ENCODE measurements at regions not wholly inside any gene's neighbourhood (a gene's known extent, or its start where the extent isn't known, plus 50 kb on each side); places are given as distances from the start of the nearest gene placed in this dataset.

DNA sequence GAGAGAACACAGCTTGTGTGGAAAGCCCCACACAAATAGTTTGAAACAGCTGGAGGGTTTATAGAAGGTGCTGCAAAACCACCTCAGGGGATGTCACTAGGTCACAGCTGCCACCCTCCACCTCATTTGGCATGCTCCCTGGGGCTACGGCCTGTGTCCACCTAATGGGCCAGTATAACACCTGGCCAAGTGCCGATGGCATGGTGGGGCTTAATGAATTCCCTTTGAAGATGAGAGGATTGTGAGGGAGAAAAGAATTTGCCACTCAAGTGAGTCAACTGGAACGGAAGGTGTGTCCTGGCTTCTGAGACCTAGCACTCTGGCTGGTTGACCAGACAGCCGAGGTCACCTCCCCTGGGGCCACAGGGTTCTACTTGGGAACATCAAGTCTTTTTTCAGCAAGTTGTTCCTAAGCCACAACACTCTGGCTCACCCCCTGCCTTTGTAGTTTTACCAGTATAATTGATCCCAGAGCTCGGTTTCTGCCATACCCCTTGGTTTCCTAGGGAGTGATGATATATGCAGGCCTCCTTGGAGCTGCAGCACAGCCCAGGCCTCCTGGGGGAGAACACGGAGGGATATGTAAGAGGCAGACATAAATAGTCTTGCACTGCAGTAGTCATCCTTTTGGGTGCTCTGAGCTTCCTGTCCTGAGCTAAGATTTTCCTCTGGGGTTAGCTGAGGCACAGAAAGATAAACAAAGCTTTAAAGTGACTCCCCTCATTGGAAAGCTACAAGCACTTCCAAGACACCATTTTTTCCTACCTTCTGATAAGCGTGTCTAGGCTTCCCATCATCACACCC lies 178.2 kb upstream of the LPP start:
- Histone ChIP-seq H3K27me3 (no peaks in the 10 kb centered on the region), H3K4me2 (peak overlapping the region; percentile 79), H3K27ac (peak overlapping the region; percentile 74), H3K9ac (peak overlapping the region; percentile 59; the same call in 1 of the 2 replicates), H3K4me3 (peak overlapping the region; percentile 31; the same call in 1 of the 2 replicates), H3K9me3 (peaks cover 6% of the 10 kb centered on the region; the same call in 1 of the 2 replicates), H3K36me3 (no peaks in the 10 kb centered on the region), H4K20me1 (no peaks in the 10 kb centered on the region), H3K4me1 (peaks cover 99% of the 10 kb centered on the region)
- no peak for TF ChIP-seq Cebpa-rat (IDR thresholded peaks at IDR 0.05)

DNA sequence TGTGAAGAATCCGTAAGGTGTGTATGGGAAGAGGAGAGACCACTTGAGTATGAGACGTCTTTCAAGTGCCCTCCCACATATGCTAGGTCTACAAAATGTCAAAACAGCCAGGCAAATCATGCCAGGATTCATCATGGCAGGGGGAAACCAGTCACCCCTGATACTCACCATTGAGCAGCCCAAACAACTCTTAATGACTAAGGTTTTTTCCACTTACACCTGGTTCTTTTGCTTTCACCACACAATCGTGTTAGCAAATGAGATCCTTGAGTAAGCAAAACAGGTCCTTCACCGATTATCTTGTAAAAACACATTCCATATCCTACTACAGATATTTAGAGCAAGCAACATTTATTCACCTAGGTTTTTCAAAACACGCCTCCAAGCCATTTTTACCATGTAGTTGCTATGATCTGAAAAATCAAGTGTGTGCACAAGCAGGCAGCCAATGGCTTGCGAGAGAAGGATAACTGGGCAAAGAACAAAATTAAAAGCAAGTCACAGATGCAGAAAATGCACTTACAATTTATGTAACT lies 177.5 kb upstream of the LPP start:
- Histone ChIP-seq H4K20me1 (no peaks in the 10 kb centered on the region), H3K4me1 (peaks cover 99% of the 10 kb centered on the region)

DNA sequence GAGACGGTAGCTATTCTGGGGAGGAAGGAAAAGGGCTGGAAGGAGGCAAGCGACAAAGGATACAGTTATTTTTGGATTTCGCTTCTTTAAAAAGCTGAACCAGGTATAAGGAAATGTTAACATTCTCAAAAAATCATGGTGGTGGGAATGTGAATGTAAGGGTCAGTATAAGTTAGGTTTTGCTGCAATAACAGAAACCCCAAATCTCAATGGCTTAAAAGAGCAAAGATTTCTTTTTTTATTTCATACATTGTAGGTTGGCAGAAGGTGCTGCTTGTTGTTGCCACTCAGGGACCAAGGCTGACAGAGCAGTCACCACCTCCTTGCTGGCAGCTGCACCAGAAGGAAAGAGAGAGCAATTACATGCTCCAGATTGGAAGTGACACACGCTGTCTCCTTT lies 176.3 kb upstream of the LPP start:
- TF ChIP-seq Cebpa-rat (IDR thresholded peaks at IDR 0.05) = no peak
- peak overlapping the region; percentile 80 for H3K4me2 ChIP-seq
- no peaks in the 10 kb centered on the region for H3K27me3 ChIP-seq
- no peaks in the 10 kb centered on the region for H4K20me1 ChIP-seq
- H3K4me1 ChIP-seq = peaks cover 99% of the 10 kb centered on the region
- H3K9ac ChIP-seq = no peak overlapping the region
- H3K9me3 ChIP-seq = peaks cover 6% of the 10 kb centered on the region; the same call in 1 of the 2 replicates
- H3K36me3 ChIP-seq = no peaks in the 10 kb centered on the region
- H3K4me3 ChIP-seq = no peak overlapping the region
- peak overlapping the region; percentile 80; the same call in 1 of the 2 replicates for H3K27ac ChIP-seq

More for the DNA sequence above, 177.5 kb upstream of the LPP start:
- no peaks in the 10 kb centered on the region for H3K27me3 ChIP-seq
- H3K36me3 ChIP-seq = no peaks in the 10 kb centered on the region
- H3K9me3 ChIP-seq = peaks cover 6% of the 10 kb centered on the region; the same call in 1 of the 2 replicates
- peak overlapping the region; percentile 79 for H3K4me2 ChIP-seq
- no peak for TF ChIP-seq Cebpa-rat (IDR thresholded peaks at IDR 0.05)
- H3K27ac ChIP-seq = peak overlapping the region; percentile 74
- H3K4me3 ChIP-seq = 0 out of 2 replicates have a peak overlapping the region, but pooled peaks have one; percentile 31
- H3K9ac ChIP-seq = peak overlapping the region; percentile 59; the same call in 1 of the 2 replicates

DNA sequence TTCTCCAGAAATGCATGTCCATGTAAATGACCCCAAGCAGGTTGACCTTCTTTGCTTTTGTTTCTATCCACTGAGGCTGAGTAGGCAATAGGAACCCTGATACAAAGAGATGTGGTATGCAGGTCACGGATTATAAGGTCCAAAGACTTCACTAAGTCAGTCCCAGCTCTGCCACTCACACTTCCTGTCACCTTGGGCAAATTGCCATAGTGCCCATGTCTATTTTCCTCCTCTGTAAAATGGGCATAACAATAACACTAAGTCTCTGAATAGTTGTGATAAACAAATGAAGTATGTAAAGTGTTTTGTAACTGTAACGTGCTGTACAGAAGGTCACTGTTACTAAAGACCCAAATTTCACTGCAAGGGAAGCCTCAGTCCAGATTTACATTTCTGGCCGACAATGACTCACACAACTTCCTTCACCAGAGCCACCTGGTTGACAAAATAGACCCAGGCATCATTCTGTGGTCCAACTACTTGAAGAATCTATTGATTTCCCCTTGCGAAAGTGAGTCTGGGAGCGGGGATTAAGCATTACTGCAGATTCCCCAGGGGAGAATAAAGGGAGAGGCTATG lies 175.4 kb upstream of the LPP start:
- Histone ChIP-seq H3K4me1 (peaks cover 99% of the 10 kb centered on the region), H3K4me2 (peak overlapping the region; percentile 80)

DNA sequence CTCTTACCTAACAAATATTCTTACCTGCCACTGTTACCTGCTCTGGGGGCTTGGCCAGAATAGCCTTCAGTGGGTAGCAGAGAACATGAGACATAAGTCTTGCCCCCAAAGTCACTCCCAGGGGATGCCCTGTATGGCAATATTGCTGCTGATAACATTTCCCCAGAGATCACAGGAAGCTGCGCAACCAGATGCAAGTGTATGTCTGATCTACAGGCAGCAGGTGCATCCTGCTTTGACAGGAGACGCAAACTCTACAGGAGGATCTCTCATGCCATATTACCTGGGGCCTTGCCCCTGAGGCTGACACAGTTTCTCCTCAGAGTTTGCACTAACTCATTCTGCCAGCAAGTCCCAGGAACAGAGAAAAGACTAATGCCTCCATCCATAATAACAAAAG lies 174.4 kb upstream of the LPP start:
- Histone ChIP-seq H3K27ac (peak overlapping the region; percentile 80), H3K9me3 (peaks cover 6% of the 10 kb centered on the region; the same call in 1 of the 2 replicates), H3K4me2 (peak overlapping the region; percentile 80), H3K27me3 (no peaks in the 10 kb centered on the region), H3K4me1 (peaks cover 99% of the 10 kb centered on the region), H3K36me3 (no peaks in the 10 kb centered on the region), H4K20me1 (no peaks in the 10 kb centered on the region), H3K9ac (peak overlapping the region; percentile 38; the same call in 1 of the 2 replicates), H3K4me3 (no peak overlapping the region)
- TF ChIP-seq Cebpa-rat (IDR thresholded peaks at IDR 0.05) = peak; percentile 88

More for the DNA sequence above, 175.4 kb upstream of the LPP start:
- TF ChIP-seq Cebpa-rat (IDR thresholded peaks at IDR 0.05) = no peak
- Histone ChIP-seq H3K4me3 (no peak overlapping the region), H3K27me3 (no peaks in the 10 kb centered on the region), H3K9me3 (peaks cover 6% of the 10 kb centered on the region; the same call in 1 of the 2 replicates), H4K20me1 (no peaks in the 10 kb centered on the region), H3K36me3 (no peaks in the 10 kb centered on the region), H3K27ac (peak overlapping the region; percentile 80), H3K9ac (peak overlapping the region; percentile 32; the same call in 1 of the 2 replicates)

DNA sequence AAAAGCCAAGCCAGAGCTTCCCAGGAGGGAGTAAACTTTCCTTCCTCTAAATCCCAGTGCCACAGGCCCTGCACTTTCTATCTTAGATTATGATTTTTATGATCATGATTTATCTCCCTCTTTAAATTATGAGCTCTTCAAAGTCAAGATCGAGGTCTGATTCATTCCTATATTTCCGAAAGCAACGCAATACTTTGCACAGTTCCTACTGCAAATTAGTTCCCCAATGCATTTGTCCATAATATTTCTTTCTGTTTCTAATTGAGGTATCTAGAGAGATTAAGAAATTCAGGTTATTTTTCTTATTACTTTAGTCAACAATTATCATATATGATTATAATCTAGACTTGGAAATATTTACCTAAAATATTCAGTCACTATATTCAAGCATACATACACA lies 173.1 kb upstream of the LPP start:
- Histone ChIP-seq H3K4me2 (peak overlapping the region; percentile 80), H4K20me1 (no peaks in the 10 kb centered on the region), H3K27me3 (no peaks in the 10 kb centered on the region)

DNA sequence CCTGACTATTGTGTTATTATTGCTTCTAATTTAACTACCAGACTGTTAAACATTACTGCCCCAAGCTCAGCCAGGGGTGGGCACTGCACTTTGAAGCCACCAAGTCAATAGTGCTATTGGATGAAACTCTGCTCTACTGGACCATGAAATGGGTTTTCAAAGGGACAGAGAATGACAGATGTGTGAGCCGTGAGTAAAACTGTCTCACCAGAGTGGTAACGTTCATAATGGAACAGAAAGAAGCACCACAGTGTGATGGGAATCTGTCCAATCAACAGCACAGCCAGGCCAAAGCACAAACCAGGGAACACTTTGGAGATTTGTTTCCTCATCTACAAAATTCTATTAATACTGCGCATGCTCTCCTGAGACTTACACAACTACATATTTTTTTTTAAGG lies 171.8 kb upstream of the LPP start:
- peak overlapping the region; percentile 80 for H3K4me2 ChIP-seq
- peak overlapping the region; percentile 80 for H3K27ac ChIP-seq
- H3K9ac ChIP-seq = no peak overlapping the region
- H3K9me3 ChIP-seq = peaks cover 24% of the 10 kb centered on the region
- H4K20me1 ChIP-seq = no peaks in the 10 kb centered on the region
- no peaks in the 10 kb centered on the region for H3K27me3 ChIP-seq
- H3K4me3 ChIP-seq = no peak overlapping the region
- no peaks in the 10 kb centered on the region for H3K36me3 ChIP-seq
- peaks cover 98% of the 10 kb centered on the region for H3K4me1 ChIP-seq
- no peak for TF ChIP-seq Cebpa-rat (IDR thresholded peaks at IDR 0.05)

More for the DNA sequence above, 173.1 kb upstream of the LPP start:
- Histone ChIP-seq H3K4me3 (no peak overlapping the region), H3K27ac (peak overlapping the region; percentile 80), H3K36me3 (no peaks in the 10 kb centered on the region), H3K4me1 (peaks cover 98% of the 10 kb centered on the region), H3K9me3 (peaks cover 11% of the 10 kb centered on the region), H3K9ac (peak overlapping the region; percentile 38; the same call in 1 of the 2 replicates)
- TF ChIP-seq Cebpa-rat (IDR thresholded peaks at IDR 0.05) = no peak

DNA sequence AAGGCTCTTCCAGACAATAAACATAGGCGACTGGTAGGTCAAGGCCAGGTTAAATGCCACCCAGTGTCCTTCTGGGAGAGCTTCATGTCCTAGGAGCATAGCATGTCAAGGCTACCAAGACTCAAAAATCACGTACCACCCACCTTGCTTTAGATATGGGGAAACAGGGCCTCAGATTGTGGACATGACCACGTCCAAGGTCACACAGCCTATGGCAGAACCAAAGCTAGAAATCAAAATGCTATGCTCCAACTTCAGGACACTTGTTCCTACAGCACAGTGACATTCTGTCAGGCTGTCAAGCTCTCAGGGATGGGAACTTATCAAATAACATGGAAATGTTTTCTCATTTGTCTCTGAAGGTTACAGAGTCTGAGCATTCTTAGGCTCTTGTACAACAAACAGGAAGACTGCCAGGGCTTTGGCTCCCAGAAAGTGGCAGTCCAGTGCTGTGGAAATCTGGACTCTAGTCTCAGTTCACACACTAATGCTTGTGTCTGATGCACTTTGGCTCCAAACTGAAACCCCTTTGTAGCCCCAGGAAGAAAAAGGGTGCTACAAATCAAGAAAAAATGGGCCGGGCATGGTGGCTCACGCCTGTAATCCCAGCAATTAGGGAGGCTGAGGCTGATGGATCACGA lies 170.4 kb upstream of the LPP start:
- Histone ChIP-seq H3K4me3 (no peak overlapping the region), H3K27ac (peak overlapping the region; percentile 80; the same call in 1 of the 2 replicates), H3K9me3 (peaks cover 20% of the 10 kb centered on the region), H3K4me1 (peaks cover 84% of the 10 kb centered on the region), H3K4me2 (peak overlapping the region; percentile 80; the same call in 1 of the 2 replicates), H4K20me1 (no peaks in the 10 kb centered on the region), H3K36me3 (no peaks in the 10 kb centered on the region), H3K27me3 (no peaks in the 10 kb centered on the region), H3K9ac (no peak overlapping the region)
- no peak for TF ChIP-seq Cebpa-rat (IDR thresholded peaks at IDR 0.05)

DNA sequence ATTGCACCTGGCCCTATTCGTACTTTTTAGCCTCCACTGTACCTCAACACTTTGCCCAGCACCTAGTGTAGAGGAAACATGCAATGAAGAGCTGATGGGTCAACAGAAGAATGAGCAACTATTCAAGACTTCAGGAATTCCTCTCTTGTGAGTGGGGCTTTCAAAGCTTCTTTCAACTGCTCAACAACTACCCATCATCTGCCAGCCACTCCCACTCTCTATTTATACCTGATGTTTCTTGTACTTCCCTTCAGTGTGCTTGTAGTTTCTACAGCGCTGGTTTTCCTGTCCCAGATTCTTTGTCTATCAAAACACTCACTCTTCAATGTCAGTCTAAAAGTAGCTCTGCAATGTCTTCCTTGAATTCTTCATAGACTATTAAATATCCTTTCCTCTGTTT lies 168.3 kb upstream of the LPP start:
- H3K4me1 ChIP-seq = peaks cover 77% of the 10 kb centered on the region
- H3K27ac ChIP-seq = no peak overlapping the region
- H3K36me3 ChIP-seq = no peaks in the 10 kb centered on the region
- H3K4me2 ChIP-seq = peak overlapping the region; percentile 43; the same call in 1 of the 2 replicates
- TF ChIP-seq Cebpa-rat (IDR thresholded peaks at IDR 0.05) = no peak
- peaks cover 20% of the 10 kb centered on the region for H3K9me3 ChIP-seq
- no peaks in the 10 kb centered on the region for H3K27me3 ChIP-seq
- no peak overlapping the region for H3K9ac ChIP-seq
- no peaks in the 10 kb centered on the region for H4K20me1 ChIP-seq
- H3K4me3 ChIP-seq = no peak overlapping the region

Data from BLaER1 (cell line).